GM18861 (cell line): ENCODE measurements at regions not wholly inside any gene's neighbourhood (a gene's known extent, or its start where the extent isn't known, plus 50 kb on each side); places are given as distances from the start of the nearest gene placed in this dataset.
"Not testable (repeated sequence)": the region's sequence is repeated elsewhere in the genome, so short reads cannot be mapped to it uniquely, and the experiment has no call there.

Experiments
- ATAC-seq: cut with Tn5 transposase; IDR thresholded peaks from one replicate; pipeline ENCODE4 v1.9.1; 2021; ENCODE audit not compliant: unreplicated experiment

- ATAC-seq, result no peak
These were observed 645.5 kb downstream of the ANKRD50 start for GRCh38 chr4:124067046-124067445.

GRCh38 chr4:124070688-124071484, 641.6 kb downstream of the ANKRD50 start:
- ATAC-seq, result no peak

DNA sequence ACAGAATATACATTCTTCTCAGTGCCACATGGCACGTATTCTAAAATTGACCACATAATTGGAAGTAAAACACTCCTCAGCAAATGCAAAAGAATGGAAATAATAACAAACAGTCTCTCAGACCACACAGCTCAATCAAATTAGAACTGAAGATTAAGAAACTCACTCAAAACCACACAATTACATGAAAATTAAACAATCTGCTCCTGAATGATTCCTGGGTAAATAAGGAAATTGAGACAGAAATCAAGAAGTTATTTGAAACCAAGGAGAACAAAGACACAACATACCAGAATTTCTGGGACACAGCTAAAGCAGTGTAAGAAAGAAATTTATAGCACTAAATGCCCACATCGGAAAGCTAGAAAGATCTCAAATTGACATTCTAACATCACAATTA, 637.3 kb downstream of the ANKRD50 start:
- ATAC-seq, result not testable (repeated sequence)

- no peak for ATAC-seq
These were observed 633.3 kb downstream of the ANKRD50 start for GRCh38 chr4:124079174-124079780.

GRCh38 chr4:124083711-124084110, 628.8 kb downstream of the ANKRD50 start:
- ATAC-seq, result no peak

GRCh38 chr4:124085561-124086180, 626.9 kb downstream of the ANKRD50 start:
- ATAC-seq, result no peak

DNA sequence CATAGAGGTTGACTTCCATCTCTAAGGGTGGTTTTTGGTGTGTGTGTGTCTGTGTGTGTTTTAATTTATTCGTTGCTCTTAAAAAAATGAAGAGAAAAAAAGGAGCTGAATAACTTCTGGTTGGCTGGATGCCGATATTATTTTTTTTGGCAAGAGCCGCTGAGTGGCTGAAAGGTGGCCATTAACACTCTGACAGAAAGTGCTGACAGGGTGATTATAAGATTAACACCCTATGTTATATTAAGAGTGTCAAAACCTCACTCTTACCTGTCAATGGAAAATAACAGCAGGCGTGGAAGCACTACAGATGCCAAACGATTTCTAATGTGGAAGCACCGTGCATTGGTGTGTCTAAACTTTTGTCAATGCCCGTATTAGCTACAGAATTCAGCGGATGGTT, 622.5 kb downstream of the ANKRD50 start:
- no peak for ATAC-seq

- ATAC-seq, result no peak
These were observed 620.4 kb downstream of the ANKRD50 start for GRCh38 chr4:124092101-124092500.

- no peak for ATAC-seq
These were observed 620.0 kb downstream of the ANKRD50 start for GRCh38 chr4:124092541-124092984.

DNA sequence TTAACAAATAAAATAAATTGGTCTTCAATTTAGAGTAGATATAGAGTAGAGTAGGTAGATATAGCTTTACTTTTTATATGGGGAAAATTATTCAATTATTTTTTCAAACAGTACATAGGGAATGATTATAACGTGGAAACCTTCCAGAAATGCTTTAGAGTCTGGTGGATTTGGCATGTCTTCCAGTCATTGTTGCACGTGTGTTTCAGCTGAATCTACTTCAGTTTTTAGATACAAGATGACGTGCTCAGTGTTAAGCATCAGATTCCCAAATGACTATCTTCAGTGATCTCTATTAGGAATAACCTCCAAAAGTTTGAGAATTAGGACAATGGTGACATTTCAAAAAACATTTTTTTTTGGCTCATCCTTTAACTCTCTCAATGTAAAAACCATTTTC, 616.9 kb downstream of the ANKRD50 start:
- ATAC-seq, result no peak

DNA sequence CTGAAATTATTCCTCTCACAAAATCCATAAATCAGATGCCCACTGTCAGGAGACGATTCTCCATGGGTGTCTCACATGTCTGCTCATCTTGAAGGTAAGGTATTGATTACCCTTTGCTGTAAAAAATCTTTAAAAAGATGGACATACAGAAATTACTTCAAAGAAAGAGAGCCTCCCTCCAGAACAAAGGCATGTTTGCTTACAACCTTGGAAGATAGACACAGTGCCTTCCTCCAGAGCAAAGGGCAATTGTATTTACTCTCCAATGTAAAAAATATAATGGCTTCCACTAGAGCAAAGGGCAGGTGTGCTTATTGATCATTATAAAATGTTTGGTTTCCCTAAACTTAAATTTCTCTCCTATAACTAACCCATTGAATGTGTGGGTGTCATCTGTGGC, 616.2 kb downstream of the ANKRD50 start:
- ATAC-seq, result no peak

- ATAC-seq, result no peak
These were observed 615.1 kb downstream of the ANKRD50 start for GRCh38 chr4:124097447-124097846.

GRCh38 chr4:124104101-124104500, 608.4 kb downstream of the ANKRD50 start:
- no peak for ATAC-seq

GRCh38 chr4:124104628-124105027, 607.9 kb downstream of the ANKRD50 start:
- ATAC-seq, result no peak

GRCh38 chr4:124105212-124105611, 607.3 kb downstream of the ANKRD50 start:
- ATAC-seq, result no peak

DNA sequence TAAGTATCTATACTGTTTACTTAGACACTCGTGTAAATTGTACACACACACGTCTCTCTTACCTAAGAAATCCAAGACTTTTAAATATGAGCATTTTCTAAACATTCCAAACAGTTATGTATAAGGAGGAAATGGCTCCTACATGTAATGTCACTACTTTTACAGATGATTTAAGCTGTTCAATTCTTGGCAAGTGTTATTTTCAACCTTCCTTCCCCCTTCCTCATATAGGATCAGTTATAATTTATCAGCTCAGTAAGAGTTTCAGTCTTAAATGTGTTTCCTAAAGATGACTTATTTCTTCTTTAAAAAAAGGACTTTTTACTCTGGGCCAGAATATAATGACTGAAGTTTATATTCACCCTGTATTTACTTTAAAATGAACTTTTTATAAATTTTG, 601.1 kb downstream of the ANKRD50 start:
- ATAC-seq, result no peak

GRCh38 chr4:124111922-124112321, 600.6 kb downstream of the ANKRD50 start:
- ATAC-seq, result peak; percentile 80

DNA sequence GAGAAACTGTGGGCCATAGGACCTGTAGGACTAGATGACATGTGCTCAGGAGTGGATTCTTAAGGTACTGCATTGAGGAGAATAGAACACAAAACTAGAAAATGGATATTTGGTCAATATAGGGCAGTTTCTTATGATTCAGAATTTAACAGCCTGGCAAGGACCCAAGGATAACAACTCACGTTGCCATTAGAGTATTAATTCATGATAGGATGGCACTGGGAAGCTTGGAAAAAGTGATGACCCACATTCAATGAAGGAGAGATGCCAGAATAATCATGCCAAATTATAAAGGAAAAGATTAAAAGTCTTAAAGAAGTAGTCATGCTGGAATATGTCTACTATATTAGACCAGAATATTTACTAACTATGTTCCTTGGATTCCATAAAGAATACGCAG, 594.5 kb downstream of the ANKRD50 start:
- no peak for ATAC-seq

DNA sequence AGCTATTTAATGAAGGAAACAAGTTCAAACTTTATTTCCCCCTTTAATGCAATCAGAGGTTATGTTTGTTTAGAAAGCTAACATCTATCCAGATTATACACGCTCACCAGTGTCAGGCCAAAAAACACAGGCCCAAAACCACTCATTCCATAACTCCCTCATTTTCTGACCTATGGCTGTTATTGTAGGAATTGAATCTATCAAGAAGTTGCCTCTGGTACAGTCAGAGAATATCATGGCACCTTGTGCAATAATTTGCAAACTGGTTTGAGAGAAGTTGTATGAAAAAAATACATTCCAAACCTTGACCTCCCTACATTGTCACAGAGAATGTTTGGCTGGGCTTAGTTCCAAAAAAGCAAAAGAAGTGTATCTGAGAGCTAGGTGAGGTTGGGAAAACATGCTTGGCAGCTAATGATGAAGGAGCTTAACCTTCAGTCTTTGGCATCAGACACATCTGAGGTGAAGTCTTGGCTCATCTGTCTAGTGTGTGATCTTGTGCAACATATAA, 591.0 kb downstream of the ANKRD50 start:
- ATAC-seq, result no peak

- no peak for ATAC-seq
These were observed 589.4 kb downstream of the ANKRD50 start for GRCh38 chr4:124123181-124123580.

DNA sequence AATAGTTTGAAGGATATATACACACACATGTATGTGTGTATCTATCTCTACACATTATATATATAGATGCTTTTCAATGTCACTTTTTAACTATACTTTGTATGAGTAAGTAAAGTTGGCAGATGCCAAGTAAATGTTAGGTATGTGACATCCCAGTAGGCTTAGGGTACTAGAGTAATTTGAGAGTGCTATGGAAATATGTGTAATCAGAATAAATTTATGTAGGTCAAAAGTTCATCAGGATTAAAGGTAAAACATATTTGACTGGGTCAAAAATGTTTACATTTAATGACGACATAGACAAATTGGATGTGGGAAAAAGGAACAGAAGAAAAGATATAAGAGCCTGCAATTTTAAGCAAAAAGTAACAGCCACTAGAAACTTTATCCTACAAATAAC, 588.8 kb downstream of the ANKRD50 start:
- ATAC-seq, result no peak

GRCh38 chr4:124131324-124131723, 581.2 kb downstream of the ANKRD50 start:
- not testable (repeated sequence) for ATAC-seq
